Fibroblast of pulmonary artery (primary cell): ENCODE measurements at regions not wholly inside any gene's neighbourhood (a gene's known extent, or its start where the extent isn't known, plus 50 kb on each side); places are given as distances from the start of the nearest gene placed in this dataset.

ENCODE experiments used
- DNase-seq: peaks from one replicate; pipeline ENCODE4 v3.0.0-alpha.2; 2010; ENCODE audit warnings: low read depth
- H3K4me3 ChIP-seq: replicated peaks from 2 replicates; pipeline ENCODE4 v1.5.1; 2011; ENCODE audit warnings: low read depth, mild to moderate bottlenecking, control low read depth, low read length, moderate library complexity
- TF ChIP-seq, protein P1 (sequence below): IDR thresholded peaks from 2 replicates; pipeline ENCODE4 v1.5.1; 2011; ENCODE audit warnings: mild to moderate bottlenecking, control low read depth, low read length, inconsistent platforms; ENCODE audit errors: missing control alignments

DNA sequence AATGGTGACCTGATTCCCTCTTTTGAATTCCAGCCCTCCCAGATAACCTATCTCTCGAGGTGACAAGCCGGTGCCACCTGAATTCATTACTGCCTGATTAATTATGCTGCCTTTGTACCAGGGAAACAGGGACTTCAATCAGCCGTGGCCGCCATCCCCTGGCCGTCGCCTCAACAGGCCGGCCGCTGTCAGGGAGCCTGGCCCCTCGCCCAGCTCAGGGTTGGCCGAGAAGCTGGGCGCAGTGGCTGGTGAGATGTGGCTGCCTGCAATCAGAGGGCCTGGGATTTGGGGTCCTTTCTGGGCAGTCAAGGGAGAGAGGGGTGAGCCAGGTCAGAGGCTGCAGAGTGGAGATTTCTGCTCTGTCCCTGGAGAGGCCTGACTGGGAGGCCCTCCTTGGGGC is 91.2 kb downstream of the KCTD15 start:
- H3K4me3 ChIP-seq: no peak overlapping the region
- no peak for DNase-seq
- TF ChIP-seq, protein P1, sequence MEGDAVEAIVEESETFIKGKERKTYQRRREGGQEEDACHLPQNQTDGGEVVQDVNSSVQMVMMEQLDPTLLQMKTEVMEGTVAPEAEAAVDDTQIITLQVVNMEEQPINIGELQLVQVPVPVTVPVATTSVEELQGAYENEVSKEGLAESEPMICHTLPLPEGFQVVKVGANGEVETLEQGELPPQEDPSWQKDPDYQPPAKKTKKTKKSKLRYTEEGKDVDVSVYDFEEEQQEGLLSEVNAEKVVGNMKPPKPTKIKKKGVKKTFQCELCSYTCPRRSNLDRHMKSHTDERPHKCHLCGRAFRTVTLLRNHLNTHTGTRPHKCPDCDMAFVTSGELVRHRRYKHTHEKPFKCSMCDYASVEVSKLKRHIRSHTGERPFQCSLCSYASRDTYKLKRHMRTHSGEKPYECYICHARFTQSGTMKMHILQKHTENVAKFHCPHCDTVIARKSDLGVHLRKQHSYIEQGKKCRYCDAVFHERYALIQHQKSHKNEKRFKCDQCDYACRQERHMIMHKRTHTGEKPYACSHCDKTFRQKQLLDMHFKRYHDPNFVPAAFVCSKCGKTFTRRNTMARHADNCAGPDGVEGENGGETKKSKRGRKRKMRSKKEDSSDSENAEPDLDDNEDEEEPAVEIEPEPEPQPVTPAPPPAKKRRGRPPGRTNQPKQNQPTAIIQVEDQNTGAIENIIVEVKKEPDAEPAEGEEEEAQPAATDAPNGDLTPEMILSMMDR: no peak

DNA sequence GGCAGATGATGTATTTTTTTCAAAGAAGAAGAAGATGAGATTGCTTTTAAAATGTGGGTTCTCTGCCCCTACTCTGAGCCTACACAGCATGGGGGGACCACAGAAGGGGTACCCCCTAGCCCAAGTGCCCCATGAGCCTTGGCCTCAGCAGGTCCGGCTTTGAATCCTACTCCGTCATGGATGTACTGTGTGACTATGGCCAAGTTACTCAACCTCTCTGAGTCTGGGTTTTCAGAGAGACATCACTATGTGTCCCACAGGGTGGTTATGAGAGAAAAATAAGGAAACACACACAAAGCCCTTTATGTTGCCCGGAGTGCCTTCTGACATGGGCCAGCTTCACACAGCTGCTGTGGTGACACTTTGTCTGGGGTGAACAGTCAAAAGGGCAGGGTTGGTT is 92.0 kb downstream of the KCTD15 start:
- TF ChIP-seq, protein P1: no peak
- DNase-seq: no peak
- no peak overlapping the region for H3K4me3 ChIP-seq

DNA sequence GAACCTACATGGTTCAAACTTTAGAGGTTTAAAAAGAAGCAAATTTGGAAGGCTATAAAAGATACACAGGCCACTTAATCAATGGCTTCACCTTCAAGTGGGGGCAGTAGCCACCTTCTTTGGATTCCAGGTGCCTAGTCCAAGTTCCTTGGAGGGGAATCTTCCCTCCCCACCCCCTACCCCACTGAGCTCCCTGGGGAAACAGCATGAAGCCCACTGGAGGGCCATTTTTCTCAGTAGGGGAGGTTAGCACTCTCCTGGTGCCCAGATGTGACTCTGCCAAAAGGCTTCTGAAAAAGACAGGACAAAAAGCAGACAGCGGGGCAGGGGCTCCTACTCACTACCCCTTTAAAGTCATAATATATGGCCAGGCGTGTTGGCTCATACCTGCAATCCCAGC is 93.9 kb downstream of the KCTD15 start:
- H3K4me3 ChIP-seq: no peak overlapping the region
- DNase-seq: no peak
- TF ChIP-seq, protein P1: no peak

DNA sequence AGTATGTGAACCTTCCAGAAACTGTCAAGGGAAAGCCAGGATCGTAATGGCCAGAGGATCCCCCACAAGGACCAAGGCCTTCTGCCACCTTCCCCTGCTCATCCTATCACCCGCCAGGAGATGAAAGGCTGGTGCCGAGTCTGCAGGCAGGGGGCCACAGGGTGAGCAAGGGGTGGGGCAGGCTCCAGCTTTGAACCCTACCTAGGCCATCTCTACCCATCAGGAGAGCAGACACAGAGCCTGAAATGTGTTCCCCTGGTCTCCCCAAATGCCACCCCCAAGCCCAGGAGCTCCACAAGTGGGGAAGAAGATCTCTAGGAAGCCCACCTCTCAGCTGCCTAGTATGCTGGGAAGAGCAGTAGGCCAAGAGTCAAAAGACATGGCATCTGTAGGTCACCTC is 95.1 kb downstream of the KCTD15 start:
- TF ChIP-seq, protein P1: no peak
- DNase-seq: no peak
- no peak overlapping the region for H3K4me3 ChIP-seq

DNA sequence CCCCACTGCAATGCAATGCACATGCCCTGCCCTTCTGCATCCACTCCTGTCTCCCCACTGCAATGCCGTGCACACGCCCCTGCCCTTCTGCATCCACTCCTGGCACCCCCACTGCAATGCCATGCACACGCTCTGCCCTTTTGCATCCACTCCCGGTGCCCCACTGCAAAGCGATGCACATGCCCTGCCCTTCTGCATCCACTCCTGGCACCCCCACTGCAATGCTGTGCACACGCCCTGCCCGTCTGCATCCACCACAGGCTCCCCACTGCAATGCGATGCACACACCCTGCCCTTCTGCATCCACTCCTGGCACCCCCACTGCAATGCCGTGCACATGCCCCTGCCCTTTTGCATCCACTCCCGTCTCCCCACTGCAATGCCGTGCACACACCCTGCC is 98.1 kb downstream of the KCTD15 start:
- no peak overlapping the region for H3K4me3 ChIP-seq
- TF ChIP-seq, protein P1: no peak
- DNase-seq: no peak

DNA sequence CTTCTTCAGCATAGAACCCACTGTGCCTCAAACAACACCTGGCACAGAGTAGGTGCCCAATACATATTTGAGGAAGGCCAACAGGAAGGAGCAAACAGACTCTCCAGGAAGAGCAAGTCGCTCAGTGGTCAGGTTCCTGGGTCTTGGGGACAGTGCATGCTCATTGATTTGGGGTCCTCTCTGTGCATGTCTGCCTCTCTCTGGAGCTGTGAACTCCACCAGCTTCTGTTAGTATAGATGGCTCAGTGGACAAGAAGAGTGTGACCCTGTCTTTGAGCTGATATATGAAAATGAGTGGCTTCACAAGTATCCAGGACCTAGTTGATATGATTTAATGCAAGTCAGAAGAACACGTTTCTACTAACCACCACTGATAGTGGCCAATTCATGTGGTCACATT is 98.7 kb downstream of the KCTD15 start:
- TF ChIP-seq, protein P1: no peak
- no peak for DNase-seq
- H3K4me3 ChIP-seq: no peak overlapping the region

DNA sequence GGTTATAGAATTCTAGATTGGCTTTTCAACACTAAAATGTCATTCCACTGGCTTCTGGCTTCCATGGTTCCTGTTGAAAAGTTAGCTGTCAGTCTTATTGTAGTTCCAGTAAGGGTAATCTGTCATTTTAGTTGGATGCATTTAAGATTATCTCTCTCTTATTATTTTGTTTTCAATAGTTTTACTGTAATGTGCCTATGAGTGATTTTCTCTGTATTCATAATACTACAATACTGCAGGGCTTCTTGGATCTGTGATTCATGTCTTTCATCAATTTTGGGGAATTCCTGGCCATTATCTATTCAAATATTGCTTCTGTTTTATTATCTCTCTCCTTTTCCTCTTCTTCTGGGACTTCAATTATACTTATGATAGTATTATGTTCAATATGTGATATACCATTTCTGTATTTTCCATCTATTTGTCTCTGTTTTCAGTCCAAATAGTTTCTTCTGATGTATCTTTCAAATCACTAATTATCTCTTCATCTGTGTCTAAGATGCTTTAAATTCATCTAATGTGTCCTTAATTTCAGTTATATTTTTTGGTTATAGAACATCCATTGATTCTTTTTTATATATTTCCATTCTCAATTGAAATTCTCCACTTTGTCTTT is 101.5 kb downstream of the KCTD15 start:
- TF ChIP-seq, protein P1: no peak
- no peak overlapping the region for H3K4me3 ChIP-seq
- no peak for DNase-seq
